GM12875 (cell line): ENCODE measurements at regions not wholly inside any gene's neighbourhood (a gene's known extent, or its start where the extent isn't known, plus 50 kb on each side); places are given as distances from the start of the nearest gene placed in this dataset.

Source experiments
- H3K4me3 ChIP-seq: one replicate; pipeline ENCODE4 v1.5.1; 2011; ENCODE audit warnings: low read depth, low read length, control low read depth
- TF ChIP-seq, protein P1 (sequence below): IDR thresholded peaks from 2 replicates; pipeline ENCODE4 v1.5.1; 2011; ENCODE audit warnings: low read depth, mild to moderate bottlenecking, control low read depth, inconsistent platforms, low read length, moderate library complexity, borderline replicate concordance; ENCODE audit not compliant: insufficient read depth

DNA sequence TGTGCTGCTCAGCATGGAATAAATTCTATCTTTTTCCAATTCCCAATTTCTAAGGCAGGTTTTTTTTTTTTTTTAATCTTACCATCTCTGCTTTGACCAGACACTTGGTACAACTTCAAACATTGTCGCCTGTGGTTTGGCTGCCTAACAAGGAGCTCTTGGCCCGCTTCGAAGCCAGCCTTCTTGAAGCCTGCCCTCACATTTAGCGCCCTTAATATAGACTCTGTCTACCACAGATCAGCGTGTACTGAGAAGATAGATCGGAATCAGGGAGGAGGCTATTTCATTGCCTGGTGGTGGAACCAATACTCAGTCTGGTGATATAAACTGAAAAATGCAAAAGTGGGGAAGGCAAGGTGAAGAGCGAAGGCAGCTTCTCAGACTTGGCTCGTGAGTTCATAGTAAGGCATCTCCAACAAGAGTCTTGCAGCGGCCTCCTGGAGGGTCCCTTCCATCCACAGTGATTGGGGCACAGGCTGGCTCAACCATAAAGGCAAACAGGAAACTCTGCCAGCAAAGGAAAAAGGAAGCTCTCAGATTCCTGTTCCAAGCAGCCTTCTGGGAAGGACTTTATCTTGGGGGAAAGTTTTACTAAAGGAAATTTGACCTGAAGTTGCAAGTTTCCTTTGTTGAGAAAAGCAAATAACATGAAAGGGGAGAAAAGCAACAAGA lies 103.2 kb upstream of the BCL2L14 start:
- no peak overlapping the region for H3K4me3 ChIP-seq
- TF ChIP-seq, protein P1, sequence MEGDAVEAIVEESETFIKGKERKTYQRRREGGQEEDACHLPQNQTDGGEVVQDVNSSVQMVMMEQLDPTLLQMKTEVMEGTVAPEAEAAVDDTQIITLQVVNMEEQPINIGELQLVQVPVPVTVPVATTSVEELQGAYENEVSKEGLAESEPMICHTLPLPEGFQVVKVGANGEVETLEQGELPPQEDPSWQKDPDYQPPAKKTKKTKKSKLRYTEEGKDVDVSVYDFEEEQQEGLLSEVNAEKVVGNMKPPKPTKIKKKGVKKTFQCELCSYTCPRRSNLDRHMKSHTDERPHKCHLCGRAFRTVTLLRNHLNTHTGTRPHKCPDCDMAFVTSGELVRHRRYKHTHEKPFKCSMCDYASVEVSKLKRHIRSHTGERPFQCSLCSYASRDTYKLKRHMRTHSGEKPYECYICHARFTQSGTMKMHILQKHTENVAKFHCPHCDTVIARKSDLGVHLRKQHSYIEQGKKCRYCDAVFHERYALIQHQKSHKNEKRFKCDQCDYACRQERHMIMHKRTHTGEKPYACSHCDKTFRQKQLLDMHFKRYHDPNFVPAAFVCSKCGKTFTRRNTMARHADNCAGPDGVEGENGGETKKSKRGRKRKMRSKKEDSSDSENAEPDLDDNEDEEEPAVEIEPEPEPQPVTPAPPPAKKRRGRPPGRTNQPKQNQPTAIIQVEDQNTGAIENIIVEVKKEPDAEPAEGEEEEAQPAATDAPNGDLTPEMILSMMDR: no peak

DNA sequence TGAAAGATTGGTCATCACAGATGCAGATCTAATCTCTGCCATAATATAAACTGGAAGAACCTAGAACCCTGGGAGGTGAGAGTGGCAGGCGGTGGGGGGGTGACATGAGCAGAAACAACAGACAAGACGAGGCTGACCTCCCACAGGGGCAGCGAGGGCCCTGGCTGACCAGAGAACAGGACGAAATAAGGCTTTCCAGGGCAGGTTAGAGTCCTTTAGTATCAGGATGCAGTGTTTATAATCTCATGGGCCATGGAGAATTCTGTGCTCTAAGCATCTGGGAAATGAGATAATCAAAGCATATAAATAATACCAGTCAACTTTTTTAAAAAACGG lies 102.7 kb upstream of the BCL2L14 start:
- TF ChIP-seq, protein P1: no peak
- H3K4me3 ChIP-seq: no peak overlapping the region

- TF ChIP-seq, protein P1: no peak
- no peak overlapping the region for H3K4me3 ChIP-seq
These were observed 102.2 kb upstream of the BCL2L14 start for GRCh38 chr12:11968516-11968915.

DNA sequence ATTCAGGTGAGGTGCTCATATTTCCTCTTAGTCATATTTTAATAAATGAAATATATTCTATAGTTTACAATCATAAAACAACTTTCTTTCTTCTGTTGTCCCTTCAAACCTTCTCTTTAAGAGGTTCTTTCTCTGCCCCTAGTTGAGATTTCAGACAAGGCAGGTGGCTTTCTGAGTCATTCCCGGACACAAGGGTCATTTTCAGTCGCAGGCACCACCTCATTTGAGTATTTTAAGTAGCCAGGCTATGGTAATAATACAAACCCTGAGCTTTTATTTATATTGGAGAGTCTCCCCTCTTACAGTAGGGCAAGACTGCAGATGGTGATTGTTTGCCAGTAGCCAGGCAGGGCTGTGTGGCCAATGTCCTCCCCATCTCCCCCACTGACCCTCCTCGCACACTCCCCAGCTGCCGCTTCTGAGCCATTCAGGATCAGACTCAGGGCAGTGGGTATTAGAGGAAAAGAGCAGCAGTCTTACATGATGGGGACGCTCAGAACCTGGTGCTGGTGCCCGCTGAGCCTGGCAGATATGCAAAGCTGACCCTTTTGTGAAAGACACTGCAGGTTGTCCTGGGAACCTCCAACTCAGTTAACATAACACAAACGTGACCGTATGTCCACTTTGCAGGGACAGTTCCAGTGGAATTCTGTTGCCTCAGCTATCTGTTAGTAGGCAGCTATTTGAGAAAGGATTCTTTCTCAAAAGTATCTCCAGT lies 101.1 kb upstream of the BCL2L14 start:
- TF ChIP-seq, protein P1: no peak
- no peak overlapping the region for H3K4me3 ChIP-seq

- H3K4me3 ChIP-seq: no peak overlapping the region
- TF ChIP-seq, protein P1: no peak
These were observed 100.6 kb upstream of the BCL2L14 start for GRCh38 chr12:11970155-11970520.

DNA sequence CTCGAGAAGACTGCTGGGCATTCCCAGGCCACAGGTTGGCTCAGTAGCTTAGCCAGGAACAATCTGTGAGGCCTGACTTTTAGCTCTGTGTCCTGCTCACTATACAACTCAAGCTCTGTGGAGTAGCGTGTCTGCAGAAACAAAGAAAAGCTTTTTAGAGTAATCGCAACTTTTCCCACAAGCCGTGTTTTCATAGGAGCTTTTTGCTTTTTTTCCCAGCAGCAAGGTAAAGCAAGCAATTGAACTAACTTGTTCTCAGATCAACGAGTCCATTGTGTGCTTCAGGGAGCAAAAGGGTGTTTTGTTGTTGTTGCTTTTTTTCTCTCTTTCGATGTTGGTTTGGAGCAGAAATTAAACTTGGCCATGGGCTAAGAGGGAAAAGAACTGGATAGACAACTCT lies 97.3 kb upstream of the BCL2L14 start:
- TF ChIP-seq, protein P1: no peak
- no peak overlapping the region for H3K4me3 ChIP-seq

DNA sequence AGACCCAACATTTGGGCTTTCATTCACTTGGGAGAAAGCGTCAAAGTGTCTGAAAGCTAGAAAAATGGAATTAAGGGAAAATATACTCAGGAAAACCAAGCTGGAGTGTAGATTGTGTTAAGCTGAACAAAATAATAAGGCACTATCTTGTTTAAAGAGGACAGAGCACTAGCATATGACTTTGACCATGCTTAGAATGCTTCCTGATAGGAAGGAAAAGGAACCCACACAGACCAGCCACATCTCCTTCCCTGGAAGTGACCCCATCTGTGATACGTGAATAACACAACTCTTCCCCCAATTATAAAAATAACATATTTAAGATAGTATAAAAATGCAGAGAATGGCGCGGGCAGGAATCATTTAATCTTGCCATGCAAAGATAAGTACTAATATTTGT lies 94.7 kb upstream of the BCL2L14 start:
- no peak overlapping the region for H3K4me3 ChIP-seq
- TF ChIP-seq, protein P1: no peak
